Lower leg skin (tissue), 4 donors: ENCODE measurements at regions not wholly inside any gene's neighbourhood (a gene's known extent, or its start where the extent isn't known, plus 50 kb on each side); places are given as distances from the start of the nearest gene placed in this dataset.

Experiments
- DNase-seq, 2 donors: peaks; one replicate each; pipeline ENCODE4 v3.0.0-alpha.2; 2019; ENCODE audit warnings: low spot score in 2 of 2
- H3K4me3 ChIP-seq: fragments of 200-600 bp; sonication (generic); 2 replicates; pipeline ENCODE4 v1.5.1; 2017; ENCODE audit warnings: mild to moderate bottlenecking, low read depth; ENCODE audit not compliant: poor library complexity, severe bottlenecking
- POLR2A ChIP-seq, 2 donors: fragments of 450-650 bp; IDR thresholded peaks; one replicate each; pipeline ENCODE4 v1.6.1; 2016 to 2017; ENCODE audit warnings: antibody characterized with exemption in 2 of 2, mild to moderate bottlenecking in 1 of 2, moderate library complexity in 1 of 2
- WGBS, 2 donors: methylation state at CpG; one replicate each; pipeline ENCODE4 v1.1.5; 2018; 5-methylcytosine and 5-hydroxymethylcytosine counted together
- intact Hi-C: fragments of 100-400 bp; cut with DNase I; formaldehyde crosslinking; loops from one replicate; pipeline ENCODE4 v1.15.0; 2023; ENCODE audit warnings: low total_unique reads
- TF ChIP-seq, protein P1 (sequence below), 3 donors: fragments of 450-650 bp; IDR thresholded peaks; one replicate each; pipeline ENCODE4 v1.5.1; 2016; ENCODE audit warnings: antibody characterized with exemption in 3 of 3, mild to moderate bottlenecking in 3 of 3, moderate library complexity in 2 of 3

DNA sequence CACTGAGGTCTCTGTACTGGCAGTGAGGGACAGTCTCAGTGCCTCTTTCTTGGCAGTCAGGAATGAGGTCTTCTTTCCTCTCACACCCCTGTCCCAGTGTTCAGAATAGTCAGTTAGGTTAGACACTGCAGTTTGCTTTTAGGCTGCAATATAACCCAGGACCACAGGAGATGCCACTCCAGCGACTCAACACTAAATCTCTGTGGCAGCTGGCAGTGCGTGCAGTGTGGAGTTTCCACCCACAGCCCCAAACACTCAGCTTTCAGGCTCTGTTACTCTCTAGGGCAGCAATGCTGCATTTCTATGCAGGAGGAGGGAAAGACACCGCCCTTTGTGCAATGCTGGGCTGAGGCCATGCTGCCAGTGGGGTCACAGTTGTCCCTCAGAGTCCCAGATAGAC lies 150.2 kb upstream of the SUCLG2 start:
- TF ChIP-seq POLR2A (IDR thresholded peaks at IDR 0.05), result no peak
- TF ChIP-seq, protein P1, sequence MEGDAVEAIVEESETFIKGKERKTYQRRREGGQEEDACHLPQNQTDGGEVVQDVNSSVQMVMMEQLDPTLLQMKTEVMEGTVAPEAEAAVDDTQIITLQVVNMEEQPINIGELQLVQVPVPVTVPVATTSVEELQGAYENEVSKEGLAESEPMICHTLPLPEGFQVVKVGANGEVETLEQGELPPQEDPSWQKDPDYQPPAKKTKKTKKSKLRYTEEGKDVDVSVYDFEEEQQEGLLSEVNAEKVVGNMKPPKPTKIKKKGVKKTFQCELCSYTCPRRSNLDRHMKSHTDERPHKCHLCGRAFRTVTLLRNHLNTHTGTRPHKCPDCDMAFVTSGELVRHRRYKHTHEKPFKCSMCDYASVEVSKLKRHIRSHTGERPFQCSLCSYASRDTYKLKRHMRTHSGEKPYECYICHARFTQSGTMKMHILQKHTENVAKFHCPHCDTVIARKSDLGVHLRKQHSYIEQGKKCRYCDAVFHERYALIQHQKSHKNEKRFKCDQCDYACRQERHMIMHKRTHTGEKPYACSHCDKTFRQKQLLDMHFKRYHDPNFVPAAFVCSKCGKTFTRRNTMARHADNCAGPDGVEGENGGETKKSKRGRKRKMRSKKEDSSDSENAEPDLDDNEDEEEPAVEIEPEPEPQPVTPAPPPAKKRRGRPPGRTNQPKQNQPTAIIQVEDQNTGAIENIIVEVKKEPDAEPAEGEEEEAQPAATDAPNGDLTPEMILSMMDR (IDR thresholded peaks at IDR 0.05), result no peak
- 89 to 93% methylated on average over 3 of the region's 3 CpGs for WGBS, 2 donors
- no peak for DNase-seq
- intact Hi-C loops, result no loop called here
- H3K4me3 ChIP-seq, result no peak overlapping the region

DNA sequence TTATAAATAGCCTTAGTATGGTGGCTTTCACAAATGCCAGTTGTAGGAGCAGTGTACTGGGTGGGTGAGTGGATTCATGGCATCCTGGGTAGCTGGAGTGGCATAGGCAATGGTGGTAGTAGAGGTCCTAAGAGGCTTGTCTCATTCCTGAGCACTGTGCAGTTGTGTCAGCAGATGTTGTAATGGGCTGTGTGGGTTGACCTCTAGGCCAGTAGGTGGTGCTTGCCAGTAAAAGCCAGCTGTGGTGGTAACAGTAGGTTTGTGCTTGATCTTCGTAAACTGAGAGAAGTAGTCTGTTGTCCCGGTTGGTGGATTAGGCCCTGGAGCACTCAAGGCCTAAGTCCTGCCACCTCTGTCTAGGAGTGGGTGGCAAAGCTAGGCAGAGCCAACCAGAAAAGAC lies 149.7 kb upstream of the SUCLG2 start:
- TF ChIP-seq POLR2A (IDR thresholded peaks at IDR 0.05), result no peak
- no peak for DNase-seq
- intact Hi-C loops, result no loop called here
- 73 to 96% methylated on average over 2 of the region's 2 CpGs for WGBS, 2 donors
- no peak overlapping the region for H3K4me3 ChIP-seq

DNA sequence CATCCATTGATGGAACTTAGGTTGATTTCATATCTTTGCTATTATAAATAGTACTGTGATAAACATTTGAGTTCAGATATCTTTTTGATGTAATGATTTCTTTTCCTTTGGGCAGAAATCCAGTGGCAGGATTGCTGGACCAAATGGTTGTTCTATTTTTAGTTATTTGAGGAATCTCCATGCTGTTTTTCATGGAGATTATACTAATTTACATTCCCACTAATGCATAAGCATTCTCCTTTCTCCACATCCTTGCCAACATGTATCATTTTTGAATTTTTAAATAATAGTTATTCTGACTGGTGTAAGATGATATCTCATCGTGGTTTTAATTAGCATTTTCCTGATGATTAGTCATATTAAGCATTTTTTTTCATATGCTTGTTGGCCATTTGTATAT lies 144.0 kb upstream of the SUCLG2 start:
- TF ChIP-seq, protein P1 (IDR thresholded peaks at IDR 0.05), result no peak
- no peak for TF ChIP-seq POLR2A (IDR thresholded peaks at IDR 0.05)
- no peak overlapping the region for H3K4me3 ChIP-seq
- DNase-seq, result no peak
- intact Hi-C loops, result no loop called here
- 21 to 39% methylated on average over 1 of the region's 1 CpG for WGBS, 2 donors

DNA sequence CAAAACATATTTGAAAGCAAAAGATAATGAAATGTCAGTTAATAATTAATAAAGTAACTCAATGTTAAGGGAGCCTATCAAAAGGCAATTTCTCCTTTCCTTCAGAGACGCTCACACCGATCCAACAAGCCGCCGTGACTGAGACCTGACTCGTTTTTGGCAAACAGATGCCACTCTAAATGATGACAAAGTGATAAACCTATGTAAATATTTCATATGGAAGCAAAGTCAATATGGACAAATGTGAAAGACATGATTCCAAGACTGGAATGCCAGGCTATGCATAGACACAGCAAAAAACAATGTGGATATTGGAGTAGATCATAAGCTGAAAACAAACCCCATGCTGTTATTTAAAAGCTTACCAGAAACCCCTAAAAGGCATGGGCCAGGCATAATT lies 137.2 kb upstream of the SUCLG2 start:
- WGBS, 2 donors, result 69 to 87% methylated on average over 5 of the region's 5 CpGs
- TF ChIP-seq, protein P1 (IDR thresholded peaks at IDR 0.05), result no peak
- TF ChIP-seq POLR2A (IDR thresholded peaks at IDR 0.05), result no peak

DNA sequence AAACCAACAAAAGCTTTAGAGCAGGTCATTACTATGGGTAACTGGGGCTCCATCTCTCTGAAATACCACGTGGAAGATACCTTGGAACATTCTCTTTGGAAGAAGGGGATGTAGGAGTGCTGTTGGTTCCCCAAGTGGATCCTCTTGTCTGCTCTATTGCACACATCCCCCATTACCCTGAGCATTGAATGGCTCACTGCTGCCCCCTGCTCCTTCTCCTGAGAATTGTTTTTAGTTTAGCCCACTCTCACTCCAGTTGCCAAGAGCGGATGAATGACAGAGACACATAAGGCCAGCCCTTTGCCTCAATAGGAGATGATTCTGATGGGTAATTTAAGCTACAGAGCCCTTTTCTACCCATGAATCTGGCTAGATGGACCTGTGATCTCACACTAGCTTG lies 135.6 kb upstream of the SUCLG2 start:
- WGBS, 2 donors, result 31 to 54% methylated on average over 2 of the region's 2 CpGs
- DNase-seq, result no peak
- TF ChIP-seq POLR2A (IDR thresholded peaks at IDR 0.05), result no peak
- TF ChIP-seq, protein P1 (IDR thresholded peaks at IDR 0.05), result no peak
- intact Hi-C loops, result no loop called here
- no peak overlapping the region for H3K4me3 ChIP-seq

More for the DNA sequence above, 137.2 kb upstream of the SUCLG2 start:
- intact Hi-C loops, result no loop called here
- DNase-seq, result no peak
- H3K4me3 ChIP-seq, result no peak overlapping the region

DNA sequence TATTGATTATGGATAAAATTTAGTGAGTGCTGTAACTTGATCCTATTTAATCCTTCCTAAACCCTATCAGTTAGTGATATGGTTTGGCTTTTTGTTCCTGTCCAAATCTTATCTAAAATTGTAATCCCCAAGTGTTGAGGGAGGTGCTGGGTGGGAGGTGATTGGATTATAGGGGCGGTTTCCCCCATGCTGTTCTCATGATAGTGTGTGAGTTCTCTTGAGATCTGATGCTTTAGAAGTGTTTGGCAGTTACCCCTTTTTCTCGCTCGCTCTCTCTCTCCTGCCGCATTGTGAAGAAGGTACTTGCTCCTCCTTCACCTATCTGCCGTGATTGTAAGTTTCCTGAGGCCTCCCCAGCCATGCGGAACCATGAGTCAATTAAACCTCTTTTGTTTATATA lies 134.0 kb upstream of the SUCLG2 start:
- intact Hi-C loops, result no loop called here
- DNase-seq, result no peak
- no peak for TF ChIP-seq POLR2A (IDR thresholded peaks at IDR 0.05)
- H3K4me3 ChIP-seq, result no peak overlapping the region
- 82 to 92% methylated on average over 6 of the region's 6 CpGs for WGBS, 2 donors
